Prostate gland (tissue), 2 donors: ENCODE measurements at regions not wholly inside any gene's neighbourhood (a gene's known extent, or its start where the extent isn't known, plus 50 kb on each side); places are given as distances from the start of the nearest gene placed in this dataset.

Experiments
- POLR2A ChIP-seq: fragments of 450-650 bp; IDR thresholded peaks from one replicate; pipeline ENCODE4 v1.6.1; 2016; ENCODE audit warnings: antibody characterized with exemption, mild to moderate bottlenecking
- POLR2AphosphoS5 ChIP-seq: sonication (generic); formaldehyde crosslinking; IDR thresholded peaks from one replicate; pipeline ENCODE4 v1.6.1; 2017; ENCODE audit warnings: antibody characterized with exemption
- TF ChIP-seq, protein P1 (sequence below), 4 experiments: fragments of 200-600 bp in 2 of 4; fragments of 450-650 bp in 2 of 4; sonication (generic) in 2 of 4; IDR thresholded peaks; 1 replicate in 3 of 4; 2 replicates in 1 of 4; pipeline ENCODE4 v1.5.1; 2016 to 2019; ENCODE audit warnings: antibody characterized with exemption in 4 of 4, mild to moderate bottlenecking in 2 of 4, moderate library complexity in 2 of 4

DNA sequence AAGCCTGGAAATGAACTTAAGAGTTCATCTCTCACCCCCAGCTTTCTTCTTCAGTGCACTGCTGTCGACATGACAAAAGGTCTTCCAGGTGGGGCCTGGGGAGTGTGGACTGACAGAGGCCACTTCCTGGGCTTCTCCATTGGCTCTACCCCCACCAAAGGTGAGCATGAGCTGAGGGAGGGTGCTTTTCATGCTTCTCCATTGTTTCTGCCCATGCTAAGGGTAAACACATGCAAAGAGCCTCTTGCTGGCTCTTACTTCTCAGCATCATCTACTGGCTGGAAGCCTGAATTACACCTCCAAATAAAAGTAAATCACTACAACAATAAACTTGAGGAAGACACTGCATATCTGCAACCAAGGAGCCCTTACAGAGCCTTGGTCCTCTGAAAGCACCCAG is 227.2 kb downstream of the EPM2A start:
- TF ChIP-seq, protein P1, sequence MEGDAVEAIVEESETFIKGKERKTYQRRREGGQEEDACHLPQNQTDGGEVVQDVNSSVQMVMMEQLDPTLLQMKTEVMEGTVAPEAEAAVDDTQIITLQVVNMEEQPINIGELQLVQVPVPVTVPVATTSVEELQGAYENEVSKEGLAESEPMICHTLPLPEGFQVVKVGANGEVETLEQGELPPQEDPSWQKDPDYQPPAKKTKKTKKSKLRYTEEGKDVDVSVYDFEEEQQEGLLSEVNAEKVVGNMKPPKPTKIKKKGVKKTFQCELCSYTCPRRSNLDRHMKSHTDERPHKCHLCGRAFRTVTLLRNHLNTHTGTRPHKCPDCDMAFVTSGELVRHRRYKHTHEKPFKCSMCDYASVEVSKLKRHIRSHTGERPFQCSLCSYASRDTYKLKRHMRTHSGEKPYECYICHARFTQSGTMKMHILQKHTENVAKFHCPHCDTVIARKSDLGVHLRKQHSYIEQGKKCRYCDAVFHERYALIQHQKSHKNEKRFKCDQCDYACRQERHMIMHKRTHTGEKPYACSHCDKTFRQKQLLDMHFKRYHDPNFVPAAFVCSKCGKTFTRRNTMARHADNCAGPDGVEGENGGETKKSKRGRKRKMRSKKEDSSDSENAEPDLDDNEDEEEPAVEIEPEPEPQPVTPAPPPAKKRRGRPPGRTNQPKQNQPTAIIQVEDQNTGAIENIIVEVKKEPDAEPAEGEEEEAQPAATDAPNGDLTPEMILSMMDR (IDR thresholded peaks at IDR 0.05), result no peak
- TF ChIP-seq POLR2A, result no peak
- no peak for TF ChIP-seq POLR2AphosphoS5
